AG20443 (cell line): ENCODE measurements at regions not wholly inside any gene's neighbourhood (a gene's known extent, or its start where the extent isn't known, plus 50 kb on each side); places are given as distances from the start of the nearest gene placed in this dataset.
A peak's percentile ranks its signal among the peaks of the same experiment; 100 is the strongest.

Experiments used
- DNase-seq: peaks from one replicate; pipeline ENCODE4 v3.0.0; 2012; ENCODE audit warnings: low spot score, mixed read lengths

DNA sequence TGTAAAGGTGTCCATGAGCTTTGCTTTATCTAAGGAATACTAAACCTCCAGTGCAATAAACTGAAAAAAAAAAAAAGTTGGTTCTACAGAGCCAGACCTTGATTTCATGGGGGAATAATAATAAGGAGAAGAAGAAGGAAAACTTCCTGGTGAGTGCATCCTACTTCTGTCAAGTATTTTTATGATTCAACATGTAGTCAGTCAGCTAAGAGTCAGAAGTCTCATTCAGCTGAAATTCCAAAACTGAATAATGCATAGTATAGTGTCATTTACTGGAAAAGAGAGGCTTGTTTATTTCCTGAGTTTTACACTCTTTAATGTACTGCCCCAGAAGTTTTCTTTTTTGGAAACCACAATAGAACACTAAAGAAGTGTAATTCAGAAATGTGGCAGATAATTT, 77.8 kb upstream of the TACR1 start:
- DNase-seq: peak; percentile 41

DNA sequence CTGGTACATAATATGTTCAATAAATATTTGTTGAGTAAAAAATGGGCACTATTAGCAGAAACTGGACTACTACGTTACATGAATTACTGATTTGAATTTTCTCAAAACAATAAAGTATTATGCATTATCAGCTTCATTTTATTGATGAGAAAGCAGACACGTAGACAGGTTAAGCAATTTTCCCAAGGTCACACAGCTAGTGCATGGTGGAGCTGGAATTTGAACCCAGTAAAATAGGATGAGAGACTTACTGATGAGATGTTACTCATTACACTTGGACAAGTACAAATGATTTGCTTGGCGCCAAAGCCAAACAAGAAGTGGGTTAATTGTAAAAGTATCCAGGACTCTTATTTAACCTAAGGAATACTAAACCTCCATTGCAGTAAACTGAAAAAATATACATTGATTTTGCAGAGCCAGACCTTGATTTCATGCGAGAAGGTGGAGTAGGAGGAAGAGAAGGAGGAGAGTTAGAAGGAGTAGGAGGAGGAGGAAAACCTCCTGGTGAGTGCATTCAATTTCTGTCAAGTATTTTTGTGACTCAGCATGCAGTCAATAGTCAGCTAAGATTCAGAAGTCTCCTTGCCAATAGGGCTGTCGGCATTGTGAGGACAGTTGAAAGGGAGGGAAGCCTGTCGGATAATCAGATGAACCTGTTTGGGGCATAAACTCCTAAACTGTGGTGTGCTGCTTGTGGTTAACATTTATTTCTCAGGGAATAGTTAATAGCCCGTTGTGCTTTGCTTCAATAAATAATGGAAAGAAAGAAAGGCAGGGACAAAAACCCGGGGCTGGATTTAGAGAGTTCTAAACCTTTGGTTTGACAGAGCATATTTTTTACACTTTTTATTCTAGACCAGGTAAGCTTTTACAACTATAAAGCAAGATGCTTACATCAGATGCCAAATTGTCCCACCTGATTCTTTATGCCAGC, 77.0 kb upstream of the TACR1 start:
- peak; percentile 55 for DNase-seq

DNA sequence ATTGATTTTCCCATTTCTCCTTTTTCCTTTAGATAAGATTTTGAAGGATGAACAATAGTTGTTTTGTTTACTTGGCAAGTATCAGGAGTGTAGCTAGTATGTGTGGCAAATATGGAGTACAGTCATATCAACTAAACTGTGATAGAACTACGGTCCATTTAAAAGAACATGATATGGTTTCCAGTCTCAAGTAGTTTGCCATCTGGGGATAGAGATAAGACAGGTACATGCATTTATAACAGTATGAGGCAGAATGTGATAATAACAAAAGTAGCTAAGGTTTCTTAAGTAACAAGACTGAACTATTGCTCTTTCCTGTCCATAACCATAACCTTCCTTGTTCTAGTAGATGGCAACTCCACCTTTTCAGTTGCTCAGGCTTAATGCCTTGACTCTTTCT, 75.6 kb upstream of the TACR1 start:
- DNase-seq: no peak

DNA sequence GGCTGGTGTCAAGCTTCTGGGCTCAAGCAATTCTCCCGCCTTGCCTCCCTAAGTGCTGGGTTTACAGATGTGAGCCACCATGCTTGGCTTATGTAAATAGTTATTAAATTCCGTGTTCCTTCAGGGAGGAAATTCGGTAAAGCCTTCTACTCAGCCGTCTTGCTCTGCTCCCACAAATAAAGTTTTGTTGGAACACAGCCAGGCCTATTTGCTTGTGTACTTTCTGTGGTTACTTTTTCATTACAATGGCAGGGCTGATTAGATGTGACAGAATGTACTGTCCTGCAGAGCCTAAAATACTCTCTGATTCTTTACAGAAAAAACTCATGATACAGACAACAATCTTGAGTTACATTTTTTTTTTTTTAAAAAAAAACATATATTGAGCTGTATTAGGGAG, 68.8 kb upstream of the TACR1 start:
- DNase-seq: no peak

DNA sequence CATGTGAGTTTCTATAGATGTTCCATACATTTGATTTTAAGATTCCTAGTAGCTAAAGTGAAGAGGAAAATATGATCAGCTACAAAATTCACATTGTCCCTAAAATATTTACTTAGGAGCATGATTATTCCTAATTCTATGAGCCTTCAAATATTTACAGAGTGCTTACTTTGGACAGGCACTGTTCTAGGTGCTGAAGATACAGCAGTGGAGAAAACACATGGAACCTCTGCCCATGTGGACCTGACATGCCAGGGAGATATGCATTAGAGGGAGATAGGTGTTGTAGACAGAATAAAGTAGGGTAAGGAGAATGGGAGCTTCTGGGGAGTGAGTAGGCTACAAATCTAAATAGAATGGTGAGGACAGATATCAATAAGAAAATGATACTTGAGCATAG, 62.6 kb upstream of the TACR1 start:
- no peak for DNase-seq

DNA sequence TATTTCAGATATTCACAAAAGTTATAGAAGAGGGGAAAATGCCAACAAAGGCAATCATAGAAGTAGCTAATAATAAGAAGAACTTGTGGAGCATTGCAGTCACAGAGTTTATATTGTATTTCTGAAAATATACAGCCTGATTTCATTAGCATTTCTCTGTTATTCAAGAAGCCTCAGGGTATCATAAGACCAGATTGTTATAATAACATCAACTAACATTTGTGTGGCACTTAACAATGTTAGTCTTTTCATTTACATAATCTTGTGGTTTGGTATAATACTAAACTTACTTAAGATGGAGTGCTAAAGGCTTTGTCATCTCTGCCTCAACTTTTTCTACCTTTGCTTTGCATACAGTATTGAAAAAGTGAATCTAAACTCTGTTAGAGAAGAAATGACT, 61.6 kb upstream of the TACR1 start:
- DNase-seq: no peak

DNA sequence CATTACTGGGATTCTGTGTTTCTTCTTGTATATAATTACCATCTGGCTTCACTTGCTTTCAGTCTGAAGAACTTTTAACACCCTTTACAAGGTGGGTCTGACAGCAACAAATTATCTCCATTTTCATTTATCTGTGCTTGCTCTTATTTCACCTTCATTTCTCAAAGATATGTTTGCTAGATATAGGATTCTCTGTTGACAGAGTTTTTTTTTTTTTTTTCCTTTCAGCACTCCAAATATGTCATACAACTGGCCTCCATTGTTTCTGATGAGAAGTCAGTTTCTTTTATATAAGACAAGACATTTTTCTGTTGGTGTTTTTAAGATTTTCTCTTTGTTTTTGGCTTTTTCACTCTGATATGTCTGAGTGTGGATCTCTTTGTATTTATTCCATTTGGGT, 59.3 kb upstream of the TACR1 start:
- DNase-seq: no peak

DNA sequence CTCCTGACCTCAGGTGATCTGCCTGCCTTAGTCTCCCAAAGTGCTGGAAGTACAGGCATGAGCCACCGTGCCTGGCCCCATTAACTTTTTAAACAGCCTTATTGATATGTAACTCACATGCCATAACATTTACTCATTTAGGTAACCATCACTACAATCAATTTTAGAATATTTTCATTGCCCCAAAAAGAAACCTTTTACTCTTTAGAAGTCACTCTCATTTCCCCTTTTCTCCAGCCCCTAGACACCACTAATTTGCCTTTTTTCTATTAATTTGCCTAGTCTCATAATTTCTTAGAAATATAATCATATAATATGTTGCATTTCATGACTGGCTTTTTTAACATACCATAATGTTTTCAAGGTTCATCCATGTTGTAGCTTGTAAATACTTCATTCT, 57.2 kb upstream of the TACR1 start:
- no peak for DNase-seq

DNA sequence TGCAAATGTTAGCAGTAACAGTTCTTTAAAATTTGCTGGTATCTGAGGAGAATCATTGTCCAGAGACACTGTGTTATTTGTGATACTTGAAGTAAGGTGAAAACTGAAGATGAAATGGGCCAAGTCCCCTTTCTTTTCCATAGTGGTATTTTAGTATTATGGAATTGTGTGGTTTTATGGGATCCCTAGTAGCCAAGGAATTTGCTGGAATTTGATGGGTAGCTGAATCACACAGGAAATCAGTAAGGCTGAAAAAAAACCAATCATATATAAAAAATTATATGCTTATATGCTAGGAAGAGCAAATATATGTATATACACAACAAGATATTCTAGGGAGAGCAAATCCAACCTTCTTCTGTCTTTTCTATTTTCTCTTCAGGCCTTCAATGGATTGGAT, 54.2 kb upstream of the TACR1 start:
- no peak for DNase-seq

DNA sequence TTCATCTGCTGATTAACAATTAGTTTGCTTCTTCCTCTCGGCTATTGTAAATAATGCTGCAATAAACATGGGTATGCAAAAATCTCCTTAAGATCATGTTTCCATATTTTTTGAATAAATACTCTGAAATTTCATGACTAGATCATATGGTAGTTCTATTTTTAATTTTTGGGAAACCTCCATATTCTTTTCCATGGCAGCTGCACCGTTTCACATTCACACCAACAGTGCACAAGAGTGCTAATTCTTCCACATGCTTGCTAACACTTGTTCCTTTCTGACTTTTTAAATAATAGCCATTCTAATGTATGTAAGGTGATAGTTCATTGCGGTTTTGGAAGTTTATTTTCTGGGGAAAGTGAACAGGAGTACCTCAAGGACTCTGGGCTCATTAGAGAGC, 52.6 kb upstream of the TACR1 start:
- DNase-seq: no peak
